Epithelial cell of esophagus (primary cell): ENCODE measurements at regions not wholly inside any gene's neighbourhood (a gene's known extent, or its start where the extent isn't known, plus 50 kb on each side); places are given as distances from the start of the nearest gene placed in this dataset.

Experiments
- DNase-seq: peaks from one replicate; pipeline ENCODE4 v3.0.0; 2010; ENCODE audit warnings: low read depth
- H3K4me3 ChIP-seq: 2 replicates; pipeline ENCODE4 v1.5.1; 2011; ENCODE audit warnings: mild to moderate bottlenecking, low read length, control low read depth
- TF ChIP-seq, protein P1 (sequence below): IDR thresholded peaks from 2 replicates; pipeline ENCODE4 v1.5.1; 2011; ENCODE audit warnings: low read depth, mild to moderate bottlenecking, low read length, control low read depth, inconsistent platforms; ENCODE audit not compliant: insufficient read depth; ENCODE audit errors: missing control alignments

DNA sequence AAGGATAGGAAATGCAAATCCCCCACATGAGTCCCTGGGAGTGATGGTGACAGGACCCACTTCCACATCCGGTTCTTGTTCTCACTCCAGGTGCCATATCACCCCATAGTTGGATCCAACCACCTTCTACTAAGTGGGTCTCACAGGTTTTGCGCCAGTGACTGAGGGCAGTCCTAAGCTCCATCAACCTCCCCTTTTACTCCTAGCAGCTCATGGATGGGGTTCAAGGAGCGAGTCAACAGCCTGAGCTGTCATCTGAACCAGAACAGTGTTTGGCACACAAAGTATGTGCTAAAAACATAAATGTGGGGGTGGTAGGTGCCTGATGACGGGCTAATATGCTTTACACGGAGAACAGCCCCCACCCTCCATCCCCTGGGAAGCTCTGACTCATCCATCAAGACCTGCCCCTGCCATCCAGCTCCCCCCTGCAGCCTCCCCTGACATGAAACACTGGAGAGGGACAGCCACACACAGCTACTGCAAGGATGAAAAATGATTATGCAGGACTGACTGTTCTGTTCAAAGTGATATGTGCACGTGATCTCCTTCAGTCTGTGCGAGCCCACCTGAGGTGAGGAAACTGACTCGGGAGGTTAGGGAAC is 143.2 kb upstream of the CDH5 start:
- peak; percentile 17 for DNase-seq

DNA sequence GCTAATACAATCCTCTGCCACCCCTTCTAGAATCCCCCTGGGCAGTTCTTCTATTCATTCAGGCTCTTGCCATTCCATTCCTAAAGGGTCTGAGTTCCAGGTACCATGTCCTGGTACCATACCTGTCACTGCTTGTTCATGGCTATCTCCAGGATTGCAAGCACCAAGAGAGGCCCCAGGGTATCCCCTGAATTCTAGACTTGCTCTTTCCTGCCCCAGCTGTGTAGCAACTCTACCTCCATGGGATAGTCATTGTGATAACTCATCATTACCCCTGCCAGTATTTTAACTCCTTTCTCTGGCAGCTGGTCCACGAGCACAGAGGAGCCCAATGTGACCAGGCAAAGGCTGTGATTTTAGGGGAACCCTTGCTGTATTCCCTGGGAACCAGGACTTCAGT is 143.7 kb upstream of the CDH5 start:
- TF ChIP-seq, protein P1, sequence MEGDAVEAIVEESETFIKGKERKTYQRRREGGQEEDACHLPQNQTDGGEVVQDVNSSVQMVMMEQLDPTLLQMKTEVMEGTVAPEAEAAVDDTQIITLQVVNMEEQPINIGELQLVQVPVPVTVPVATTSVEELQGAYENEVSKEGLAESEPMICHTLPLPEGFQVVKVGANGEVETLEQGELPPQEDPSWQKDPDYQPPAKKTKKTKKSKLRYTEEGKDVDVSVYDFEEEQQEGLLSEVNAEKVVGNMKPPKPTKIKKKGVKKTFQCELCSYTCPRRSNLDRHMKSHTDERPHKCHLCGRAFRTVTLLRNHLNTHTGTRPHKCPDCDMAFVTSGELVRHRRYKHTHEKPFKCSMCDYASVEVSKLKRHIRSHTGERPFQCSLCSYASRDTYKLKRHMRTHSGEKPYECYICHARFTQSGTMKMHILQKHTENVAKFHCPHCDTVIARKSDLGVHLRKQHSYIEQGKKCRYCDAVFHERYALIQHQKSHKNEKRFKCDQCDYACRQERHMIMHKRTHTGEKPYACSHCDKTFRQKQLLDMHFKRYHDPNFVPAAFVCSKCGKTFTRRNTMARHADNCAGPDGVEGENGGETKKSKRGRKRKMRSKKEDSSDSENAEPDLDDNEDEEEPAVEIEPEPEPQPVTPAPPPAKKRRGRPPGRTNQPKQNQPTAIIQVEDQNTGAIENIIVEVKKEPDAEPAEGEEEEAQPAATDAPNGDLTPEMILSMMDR = no peak
- DNase-seq = peak; percentile 84
- no peak overlapping the region for H3K4me3 ChIP-seq

More for the DNA sequence above, 143.2 kb upstream of the CDH5 start:
- no peak overlapping the region for H3K4me3 ChIP-seq
- TF ChIP-seq, protein P1 = no peak

DNA sequence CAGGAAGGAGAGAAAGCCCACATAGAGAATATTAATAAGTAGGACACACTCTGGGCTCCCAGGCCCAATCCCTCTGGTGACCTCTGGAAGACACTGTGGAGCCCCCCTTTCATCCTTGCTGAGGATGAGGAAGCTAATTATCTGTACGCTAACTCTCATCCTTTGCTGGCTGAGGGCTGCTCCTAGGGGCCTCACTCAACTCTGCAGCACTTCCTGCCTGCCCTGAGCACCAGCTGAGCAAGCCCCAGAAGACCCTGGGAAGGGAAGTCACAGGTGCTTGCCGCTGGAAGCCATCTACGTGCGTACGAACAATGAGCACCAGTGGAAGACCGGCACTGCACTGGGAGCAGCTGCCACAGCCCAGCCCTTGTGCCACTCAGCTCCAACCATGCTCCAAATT is 145.8 kb upstream of the CDH5 start:
- DNase-seq = no peak
- TF ChIP-seq, protein P1 = no peak
- H3K4me3 ChIP-seq = no peak overlapping the region

DNA sequence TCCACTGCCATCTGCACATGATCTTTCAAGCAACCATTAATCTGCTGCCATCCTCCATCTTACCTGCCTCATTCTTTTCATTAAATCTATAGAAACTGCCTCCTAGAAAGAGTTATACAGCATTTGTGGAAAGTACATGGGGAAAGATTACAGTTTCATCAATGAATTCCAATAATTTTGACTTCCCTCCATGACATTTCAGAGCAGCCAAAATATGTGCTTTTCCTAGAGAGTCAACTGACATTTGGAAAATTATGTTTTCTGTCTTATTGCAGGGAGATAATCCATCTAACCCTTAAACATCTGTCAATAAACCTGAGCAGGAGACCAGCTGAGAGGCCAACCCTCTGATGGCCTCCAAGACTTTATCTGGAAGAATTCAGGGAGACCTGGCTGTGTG is 147.0 kb upstream of the CDH5 start:
- TF ChIP-seq, protein P1 = no peak
- no peak for DNase-seq
- no peak overlapping the region for H3K4me3 ChIP-seq

DNA sequence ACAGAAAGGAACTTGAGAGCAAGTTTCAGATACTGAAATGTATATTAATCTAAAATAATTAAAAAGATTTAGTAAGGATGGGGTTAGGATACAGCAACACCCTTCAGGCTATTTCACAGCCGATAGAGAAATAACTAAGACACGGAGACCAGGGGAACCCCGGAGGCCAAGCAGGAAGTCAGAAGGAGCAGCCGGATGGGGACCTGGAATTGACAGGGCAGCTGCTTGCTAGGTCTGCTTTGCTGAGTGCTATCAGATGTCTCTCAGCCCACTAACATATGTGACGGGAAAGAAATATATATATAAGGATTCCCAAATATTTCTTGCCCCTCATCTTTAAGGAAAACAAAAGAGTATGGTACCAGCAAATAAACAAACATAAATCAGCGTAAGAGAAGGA is 154.1 kb upstream of the CDH5 start:
- TF ChIP-seq, protein P1 = no peak
- DNase-seq = no peak

DNA sequence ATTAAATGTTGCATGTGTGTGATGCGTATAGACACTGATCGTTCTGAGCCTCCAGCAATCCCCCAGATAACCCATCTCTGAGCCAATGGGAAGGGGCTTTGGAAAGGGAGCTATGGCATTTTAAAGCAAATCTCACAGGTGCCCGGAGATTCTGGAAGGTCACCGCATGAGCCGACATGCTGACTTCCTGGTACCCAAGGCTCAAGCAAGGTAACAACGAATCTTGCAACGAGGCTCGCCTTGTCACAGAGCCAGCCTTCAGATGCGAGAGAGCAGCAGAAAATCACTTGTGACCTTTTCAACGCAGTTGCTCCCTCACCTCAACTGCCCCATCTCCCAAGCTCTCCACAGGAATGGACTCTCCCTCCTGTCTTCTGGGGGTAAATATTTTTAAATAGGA is 154.8 kb upstream of the CDH5 start:
- DNase-seq = no peak
- H3K4me3 ChIP-seq = no peak overlapping the region
- TF ChIP-seq, protein P1 = no peak

More for the DNA sequence above, 154.1 kb upstream of the CDH5 start:
- no peak overlapping the region for H3K4me3 ChIP-seq

DNA sequence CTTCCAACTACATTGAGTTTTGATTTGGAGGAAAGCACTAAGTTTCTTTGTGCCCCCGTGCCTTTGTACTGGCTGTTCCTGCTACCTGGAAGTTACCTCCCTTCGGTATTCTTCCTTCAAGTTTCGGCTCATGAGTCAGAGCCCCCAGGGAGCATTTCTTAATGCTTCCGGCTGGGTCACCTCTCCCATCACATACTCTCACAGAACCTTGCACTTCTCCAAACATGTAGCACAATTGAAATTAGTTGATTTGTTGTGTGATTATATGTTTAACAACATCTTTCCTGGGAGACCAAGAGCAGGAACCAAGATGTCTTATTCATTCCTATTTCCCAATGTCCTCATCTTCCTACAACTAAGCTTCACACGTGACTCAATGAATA is 158.6 kb upstream of the CDH5 start:
- DNase-seq = peak; percentile 80
- TF ChIP-seq, protein P1 = no peak
- H3K4me3 ChIP-seq = no peak overlapping the region
